PC-9 (cell line): ENCODE measurements at regions not wholly inside any gene's neighbourhood (a gene's known extent, or its start where the extent isn't known, plus 50 kb on each side); places are given as distances from the start of the nearest gene placed in this dataset.

Experiments
- CTCF ChIP-seq: fragments of 200-600 bp; sonication (generic); conservative IDR thresholded peaks from 2 replicates; pipeline ENCODE4 v1.6.1; 2017; ENCODE audit warnings: mixed run types, antibody characterized with exemption, mild to moderate bottlenecking, moderate library complexity
- EZH2 ChIP-seq: fragments of 200-600 bp; sonication (generic); IDR thresholded peaks from 2 replicates; pipeline ENCODE4 v1.8.0; 2017; ENCODE audit warnings: antibody characterized with exemption, low read depth

- TF ChIP-seq CTCF (no peak), EZH2 (no peak)
These were observed 379.5 kb upstream of the SEMA6D start for GRCh38 chr15:47337836-47338235.
